ENCODE measurements at regions not wholly inside any gene's neighbourhood (a gene's known extent, or its start where the extent isn't known, plus 50 kb on each side); places are given as distances from the start of the nearest gene placed in this dataset.

- TF ChIP-seq POLR2A (IDR thresholded peaks at IDR 0.05) (no peak), CTCF (IDR thresholded peaks at IDR 0.05) (no peak)
Observed at GRCh38 chr20:58585753-58586540, 65.1 kb upstream of the STX16 start.

DNA sequence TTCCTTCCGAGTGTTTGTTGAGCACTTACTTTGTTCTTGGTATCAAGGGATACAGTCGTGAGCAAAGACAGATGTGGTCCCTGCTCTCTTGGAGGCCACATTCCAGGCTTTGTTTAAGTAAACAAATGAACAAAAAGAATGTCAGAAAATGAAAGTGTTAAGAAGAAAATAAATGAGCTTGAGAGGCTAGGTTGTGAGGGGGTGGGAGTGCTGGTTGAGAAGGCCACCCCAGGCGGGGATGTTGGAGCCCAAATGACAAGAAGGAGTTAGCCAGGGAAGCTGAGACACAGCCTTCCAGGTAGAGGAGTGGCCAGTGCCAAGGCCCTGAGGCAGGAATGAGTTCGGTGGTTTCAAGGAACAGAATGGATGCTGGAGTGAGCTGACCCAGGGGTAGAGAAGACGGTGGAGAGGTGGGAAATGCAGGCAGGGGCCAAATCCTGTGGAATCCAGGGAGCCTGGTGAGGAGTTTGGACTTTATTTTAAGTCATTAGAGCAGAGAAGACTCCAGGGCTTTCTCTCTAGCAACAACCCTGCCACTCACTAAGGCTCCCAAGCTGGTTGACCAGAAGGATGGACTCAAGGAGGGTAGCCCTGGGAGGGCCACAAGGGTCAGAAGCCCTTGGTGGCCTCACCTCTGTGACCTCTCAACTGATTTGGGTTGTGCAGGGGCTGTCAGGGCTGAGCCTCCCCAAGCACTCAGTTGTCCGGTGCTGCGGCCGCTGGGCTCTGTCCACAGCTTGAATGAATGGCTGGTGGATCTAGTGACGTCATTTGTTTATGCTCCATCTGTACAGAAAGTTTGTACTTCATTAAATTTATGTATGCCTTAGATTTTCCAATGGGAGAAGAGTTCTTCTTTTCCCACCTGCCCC is 66.0 kb upstream of the STX16 start:
- no peak for ATAC-seq
- H3K36me3 ChIP-seq = no peaks in the 10 kb centered on the region
- no peaks in the 10 kb centered on the region for H3K9me3 ChIP-seq
- no peaks in the 10 kb centered on the region for H3K4me1 ChIP-seq
- no peak for TF ChIP-seq POLR2A (IDR thresholded peaks at IDR 0.05)
- no peak for TF ChIP-seq CTCF (IDR thresholded peaks at IDR 0.05)
- no peaks in the 10 kb centered on the region for H3K27me3 ChIP-seq
- no peak overlapping the region for H3K27ac ChIP-seq
- intact Hi-C loops (cut with DNase I) = no loop called here
- no peak overlapping the region for H3K4me3 ChIP-seq
- DNase-seq = no peak
- 44% methylated on average over 7 of the region's 9 CpGs for WGBS (ENCODE audit: insufficient coverage, low coverage, low lambda C conversion rate, missing lambda C conversion rate)

More at GRCh38 chr20:58585753-58586540, 65.1 kb upstream of the STX16 start:
- Histone ChIP-seq H3K9me3 (no peaks in the 10 kb centered on the region), H3K27ac (no peak overlapping the region), H3K27me3 (no peaks in the 10 kb centered on the region), H3K4me3 (no peak overlapping the region), H3K4me1 (no peaks in the 10 kb centered on the region), H3K36me3 (no peaks in the 10 kb centered on the region)
- WGBS (ENCODE audit: insufficient coverage, low coverage, low lambda C conversion rate, missing lambda C conversion rate) = 55% methylated on average over 6 of the region's 8 CpGs
- intact Hi-C loops (cut with DNase I) = no loop called here
- DNase-seq (no peak), ATAC-seq (peak in 3 of 4 donors; percentile 7 to 51 (median 23))

DNA sequence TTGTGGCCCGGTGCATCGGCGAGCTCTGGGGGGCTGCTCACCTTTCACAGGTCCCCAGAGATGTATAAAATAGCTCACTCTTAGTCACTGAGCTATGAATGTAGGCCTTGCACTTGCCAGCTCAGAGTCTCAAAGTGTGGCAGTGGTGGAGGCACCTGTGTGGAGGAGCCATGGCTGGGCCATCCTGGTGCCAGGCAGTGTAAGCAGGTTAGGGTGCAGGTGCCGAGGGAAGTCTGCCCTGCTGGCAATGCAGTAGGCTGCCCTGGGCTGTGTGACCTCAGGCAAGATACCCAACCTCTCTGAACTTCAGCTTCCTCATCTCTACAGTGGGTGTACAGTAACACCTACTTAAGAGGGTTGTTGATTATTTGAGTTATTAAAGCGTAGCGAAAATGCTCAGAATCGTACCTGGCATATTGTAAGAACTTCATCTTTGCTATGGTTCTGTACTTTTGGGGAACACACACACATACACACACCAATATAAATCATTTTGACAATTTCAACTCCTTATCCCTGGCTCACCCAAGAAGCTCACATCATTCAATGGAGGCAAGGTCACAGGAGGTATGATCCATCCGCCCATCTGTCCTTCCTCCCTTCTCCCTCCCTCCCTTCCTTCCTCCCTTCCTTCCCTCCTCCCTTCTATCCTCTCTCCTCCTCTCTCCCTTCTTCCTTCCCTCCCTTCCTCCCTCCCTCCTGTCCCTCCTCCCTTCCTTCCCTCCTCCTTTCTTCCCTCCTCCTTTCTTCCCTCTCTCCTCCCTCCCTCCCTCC is 66.8 kb upstream of the STX16 start:
- H3K9me3 ChIP-seq = no peaks in the 10 kb centered on the region
- H3K27me3 ChIP-seq = no peaks in the 10 kb centered on the region
- H3K4me1 ChIP-seq = no peaks in the 10 kb centered on the region
- H3K27ac ChIP-seq = no peak overlapping the region
- TF ChIP-seq CTCF (IDR thresholded peaks at IDR 0.05) (no peak), POLR2A (IDR thresholded peaks at IDR 0.05) (no peak)
- intact Hi-C loops (cut with DNase I) = no loop called here
- no peak overlapping the region for H3K4me3 ChIP-seq
- DNase-seq (no peak), ATAC-seq (no peak)
- WGBS (ENCODE audit: insufficient coverage, low coverage, low lambda C conversion rate, missing lambda C conversion rate) = 84% methylated on average over 4 of the region's 8 CpGs
- H3K36me3 ChIP-seq = no peaks in the 10 kb centered on the region

DNA sequence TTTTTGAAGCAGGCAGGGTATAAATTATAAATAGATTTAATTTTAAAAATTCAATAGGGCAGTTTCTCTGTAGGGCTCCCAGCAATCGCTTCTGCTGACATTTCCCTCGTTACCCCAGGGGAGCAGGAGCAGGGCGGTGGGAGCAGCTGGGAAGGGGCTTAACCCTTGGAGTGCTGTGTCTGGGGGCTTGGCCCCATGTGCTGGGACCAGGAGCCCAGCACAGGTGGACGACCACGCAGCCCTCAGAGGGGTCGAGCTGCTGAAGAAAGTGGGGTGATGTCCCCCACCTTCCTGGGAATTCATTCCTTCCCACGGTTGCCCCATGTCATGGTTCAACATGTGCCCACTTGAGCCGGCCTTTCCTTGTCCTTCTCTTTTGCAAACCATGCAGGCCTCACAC is 67.5 kb upstream of the STX16 start:
- no peaks in the 10 kb centered on the region for H3K36me3 ChIP-seq
- H3K9me3 ChIP-seq = no peaks in the 10 kb centered on the region
- no peak for DNase-seq
- no peak overlapping the region for H3K4me3 ChIP-seq
- H3K4me1 ChIP-seq = no peaks in the 10 kb centered on the region
- H3K27ac ChIP-seq = no peak overlapping the region
- intact Hi-C loops (cut with DNase I) = no loop called here
- H3K27me3 ChIP-seq = no peaks in the 10 kb centered on the region
- no peak for ATAC-seq
- 63% methylated on average over 7 of the region's 8 CpGs for WGBS (ENCODE audit: insufficient coverage, low coverage, low lambda C conversion rate, missing lambda C conversion rate)
- TF ChIP-seq CTCF (IDR thresholded peaks at IDR 0.05) (no peak), POLR2A (IDR thresholded peaks at IDR 0.05) (no peak)
